PFSK-1 (cell line): ENCODE measurements at regions not wholly inside any gene's neighbourhood (a gene's known extent, or its start where the extent isn't known, plus 50 kb on each side); places are given as distances from the start of the nearest gene placed in this dataset.

Experiments
- FOXP2 ChIP-seq: optimal IDR thresholded peaks from 2 replicates; pipeline ENCODE3; 2011; ENCODE audit warnings: borderline replicate concordance, control low read depth, inconsistent platforms; ENCODE audit not compliant: insufficient read depth; ENCODE audit errors: extremely low read length, extremely low read depth
- POLR2AphosphoS5 ChIP-seq: IDR thresholded peaks from 2 replicates; pipeline ENCODE4 v1.6.1; 2012; ENCODE audit warnings: low read depth, mild to moderate bottlenecking, control low read depth, low read length, moderate library complexity
- REST ChIP-seq, 2 experiments: IDR thresholded peaks; 2 replicates each; pipeline versions ENCODE4 v1.6.1 to v1.8.0; 2011 to 2012; ENCODE audit warnings: low read depth in 2 of 2, low read length in 2 of 2, control low read depth in 1 of 2, inconsistent platforms in 1 of 2, mild to moderate bottlenecking in 1 of 2, moderate library complexity in 1 of 2; ENCODE audit not compliant: insufficient read depth in 1 of 2
- TAF1 ChIP-seq: IDR thresholded peaks from 2 replicates; pipeline ENCODE4 v1.6.1; 2012; ENCODE audit warnings: low read length, control low read depth, borderline replicate concordance; ENCODE audit not compliant: insufficient read depth

- TF ChIP-seq FOXP2 = no peak
- TF ChIP-seq TAF1 = no peak
- no peak for TF ChIP-seq POLR2AphosphoS5
- no peak for TF ChIP-seq REST (IDR thresholded peaks at IDR 0.05; ENCODE audit: insufficient read depth in 1 of 2, low read depth in 2 of 2, low read length in 2 of 2)
Observed at GRCh38 chr12:58242796-58243630, 301.6 kb downstream of the ATP23 start.
